Stimulated activated CD4-positive, alpha-beta T cell treated with anti-CD3 and anti-CD28 coated beads, Interleukin-4, amount 100 ng/mL, for 24 hours (primary cell): ENCODE measurements at regions not wholly inside any gene's neighbourhood (a gene's known extent, or its start where the extent isn't known, plus 50 kb on each side); places are given as distances from the start of the nearest gene placed in this dataset.
"Not testable (repeated sequence)": the region's sequence is repeated elsewhere in the genome, so short reads cannot be mapped to it uniquely, and the experiment has no call there.

ENCODE experiments used
- DNase-seq: peaks from one replicate; pipeline ENCODE4 v3.0.0-alpha.2; 2020

- DNase-seq: not testable (repeated sequence)
Observed at GRCh38 chr21:13802757-13803156, 193.2 kb downstream of the POTED start.
